ENCODE measurements at regions not wholly inside any gene's neighbourhood (a gene's known extent, or its start where the extent isn't known, plus 50 kb on each side); places are given as distances from the start of the nearest gene placed in this dataset.

DNA sequence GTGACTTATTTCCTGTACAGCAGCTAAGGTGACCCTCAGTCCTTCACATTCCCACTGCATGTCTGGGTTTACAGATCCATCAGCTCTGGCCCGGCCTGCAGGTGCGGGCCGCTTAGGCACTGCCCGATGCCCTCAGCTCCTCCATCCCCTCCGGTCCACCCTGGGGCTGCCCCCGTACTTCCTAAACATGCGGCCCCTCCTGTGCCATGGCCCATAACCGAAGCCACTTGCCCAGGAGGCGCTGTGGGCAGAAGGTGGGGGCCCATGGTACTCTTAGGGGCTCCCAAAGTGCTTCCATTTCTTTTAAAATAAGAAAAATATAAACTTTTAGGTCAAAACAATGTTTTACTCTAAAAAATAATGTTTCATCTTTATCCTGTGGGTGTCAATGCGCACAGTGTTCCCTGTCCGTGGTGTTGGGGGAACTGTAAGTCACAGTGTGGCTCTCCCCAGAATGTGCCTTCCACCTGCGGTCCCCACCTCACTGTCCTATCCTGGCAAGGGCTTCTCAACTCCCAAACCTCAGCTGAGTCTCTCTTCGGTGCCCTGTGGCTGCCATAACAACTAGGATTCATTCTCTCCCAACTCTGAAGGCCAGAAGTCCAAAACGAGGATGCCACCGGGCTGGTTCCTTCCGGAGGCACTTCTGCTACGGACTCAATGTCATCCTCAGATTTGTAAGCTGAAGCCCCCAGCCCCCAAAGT, 132.7 kb upstream of the LPCAT1 start (continued):
- TF ChIP-seq, protein P1, sequence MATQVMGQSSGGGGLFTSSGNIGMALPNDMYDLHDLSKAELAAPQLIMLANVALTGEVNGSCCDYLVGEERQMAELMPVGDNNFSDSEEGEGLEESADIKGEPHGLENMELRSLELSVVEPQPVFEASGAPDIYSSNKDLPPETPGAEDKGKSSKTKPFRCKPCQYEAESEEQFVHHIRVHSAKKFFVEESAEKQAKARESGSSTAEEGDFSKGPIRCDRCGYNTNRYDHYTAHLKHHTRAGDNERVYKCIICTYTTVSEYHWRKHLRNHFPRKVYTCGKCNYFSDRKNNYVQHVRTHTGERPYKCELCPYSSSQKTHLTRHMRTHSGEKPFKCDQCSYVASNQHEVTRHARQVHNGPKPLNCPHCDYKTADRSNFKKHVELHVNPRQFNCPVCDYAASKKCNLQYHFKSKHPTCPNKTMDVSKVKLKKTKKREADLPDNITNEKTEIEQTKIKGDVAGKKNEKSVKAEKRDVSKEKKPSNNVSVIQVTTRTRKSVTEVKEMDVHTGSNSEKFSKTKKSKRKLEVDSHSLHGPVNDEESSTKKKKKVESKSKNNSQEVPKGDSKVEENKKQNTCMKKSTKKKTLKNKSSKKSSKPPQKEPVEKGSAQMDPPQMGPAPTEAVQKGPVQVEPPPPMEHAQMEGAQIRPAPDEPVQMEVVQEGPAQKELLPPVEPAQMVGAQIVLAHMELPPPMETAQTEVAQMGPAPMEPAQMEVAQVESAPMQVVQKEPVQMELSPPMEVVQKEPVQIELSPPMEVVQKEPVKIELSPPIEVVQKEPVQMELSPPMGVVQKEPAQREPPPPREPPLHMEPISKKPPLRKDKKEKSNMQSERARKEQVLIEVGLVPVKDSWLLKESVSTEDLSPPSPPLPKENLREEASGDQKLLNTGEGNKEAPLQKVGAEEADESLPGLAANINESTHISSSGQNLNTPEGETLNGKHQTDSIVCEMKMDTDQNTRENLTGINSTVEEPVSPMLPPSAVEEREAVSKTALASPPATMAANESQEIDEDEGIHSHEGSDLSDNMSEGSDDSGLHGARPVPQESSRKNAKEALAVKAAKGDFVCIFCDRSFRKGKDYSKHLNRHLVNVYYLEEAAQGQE (IDR thresholded peaks at IDR 0.05; ENCODE audit: low read depth, low read length): no peak

DNA sequence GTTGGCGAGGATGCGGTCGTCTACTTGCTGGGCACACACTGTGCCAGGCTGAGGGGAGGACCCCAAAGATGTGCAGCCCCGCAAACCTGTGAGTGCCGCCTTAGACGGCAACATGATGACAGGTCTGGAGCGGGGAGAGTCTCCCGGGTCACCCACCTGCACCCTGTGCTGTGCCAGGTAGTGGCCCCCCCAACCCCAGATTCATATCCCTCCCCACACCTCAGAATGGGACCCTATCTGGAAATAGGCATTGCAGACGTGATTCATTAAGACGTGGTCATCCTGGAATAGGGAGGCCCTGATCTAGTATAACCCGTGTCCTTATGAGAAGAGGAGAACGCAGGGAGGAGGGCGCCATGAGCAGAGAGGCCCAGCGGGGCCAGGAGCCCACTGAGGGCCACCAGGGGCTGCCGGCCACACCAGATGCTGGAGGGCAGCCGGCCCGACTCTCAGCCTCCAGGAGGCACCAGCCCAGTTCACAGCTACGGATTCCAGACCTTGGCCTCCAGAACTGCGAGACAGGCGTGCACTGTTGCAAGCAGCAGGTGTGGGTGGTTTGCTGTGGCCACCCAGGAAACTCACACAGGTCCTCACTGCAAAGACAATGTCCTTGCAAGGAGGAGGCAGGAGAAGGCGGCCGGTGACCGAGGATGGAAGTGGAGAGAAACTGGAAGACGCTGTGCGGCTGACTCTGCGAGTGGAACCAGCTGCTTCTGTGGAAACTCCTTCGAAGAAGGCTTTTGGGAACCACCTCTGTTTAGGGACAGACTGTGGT, 131.9 kb upstream of the LPCAT1 start:
- Histone ChIP-seq H3K4me2 (no peak overlapping the region), H3K9ac (no peak overlapping the region), H3F3A (replicated peaks; ENCODE audit: insufficient read depth) (no peaks in the 10 kb centered on the region), H3K4me1 (ENCODE audit: control insufficient read depth in 1 of 2, insufficient read depth in 2 of 2, low read depth in 1 of 2, low read length in 1 of 2) (no peaks in the 10 kb centered on the region; a peak in 1 of 4 replicates), H3K9me3 (no peaks in the 10 kb centered on the region), H3K36me3 (replicated peaks in 1 of 2; ENCODE audit: control insufficient read depth in 1 of 2, insufficient read depth in 2 of 2, low read length in 1 of 2) (no peaks in the 10 kb centered on the region), H3K79me2 (ENCODE audit: insufficient read depth) (no peaks in the 10 kb centered on the region), H3K27ac (ENCODE audit: low read depth in 2 of 2, low read length in 1 of 2) (no peak overlapping the region), H3K27me3 (ENCODE audit: insufficient read depth) (peaks cover 76% of the 10 kb centered on the region), H2AFZ (ENCODE audit: low read depth) (no peak overlapping the region), H4K20me1 (ENCODE audit: insufficient read depth) (no peaks in the 10 kb centered on the region), H3K4me3 (ENCODE audit: low read depth in 2 of 2, low read length in 1 of 2) (no peak overlapping the region), H3K9me2 (no peaks in the 10 kb centered on the region)
- POLR2A ChIA-PET: no interaction called here
- CTCF ChIA-PET: interaction anchor here (1.0 to 5.8 kb wide), 6 partner anchors 11 to 347 kb away, joined by 3 to 29 read pairs (median 10); no protein-coding TSS in a partner anchor
- peak; percentile 17 for DNase-seq
- TF ChIP-seq NRF1 (IDR thresholded peaks at IDR 0.05; ENCODE audit: low read depth, low read length) (no peak), JUND (IDR thresholded peaks at IDR 0.05) (no peak), EP300 (IDR thresholded peaks at IDR 0.05; ENCODE audit: borderline replicate concordance in 1 of 2, low read depth in 1 of 2, low read length in 1 of 2) (no peak), CHD2 (IDR thresholded peaks at IDR 0.05; ENCODE audit: low read length, partially characterized antibody) (no peak), TCF12 (IDR thresholded peaks at IDR 0.05) (no peak)
- TF ChIP-seq, protein P2, sequence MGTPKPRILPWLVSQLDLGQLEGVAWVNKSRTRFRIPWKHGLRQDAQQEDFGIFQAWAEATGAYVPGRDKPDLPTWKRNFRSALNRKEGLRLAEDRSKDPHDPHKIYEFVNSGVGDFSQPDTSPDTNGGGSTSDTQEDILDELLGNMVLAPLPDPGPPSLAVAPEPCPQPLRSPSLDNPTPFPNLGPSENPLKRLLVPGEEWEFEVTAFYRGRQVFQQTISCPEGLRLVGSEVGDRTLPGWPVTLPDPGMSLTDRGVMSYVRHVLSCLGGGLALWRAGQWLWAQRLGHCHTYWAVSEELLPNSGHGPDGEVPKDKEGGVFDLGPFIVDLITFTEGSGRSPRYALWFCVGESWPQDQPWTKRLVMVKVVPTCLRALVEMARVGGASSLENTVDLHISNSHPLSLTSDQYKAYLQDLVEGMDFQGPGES (IDR thresholded peaks at IDR 0.05; ENCODE audit: low read depth, low read length): no peak
- 54% methylated on average over 16 of the region's 27 CpGs for WGBS (ENCODE audit: low lambda C conversion rate)
